ENCODE measurements at regions not wholly inside any gene's neighbourhood (a gene's known extent, or its start where the extent isn't known, plus 50 kb on each side); places are given as distances from the start of the nearest gene placed in this dataset.

DNA sequence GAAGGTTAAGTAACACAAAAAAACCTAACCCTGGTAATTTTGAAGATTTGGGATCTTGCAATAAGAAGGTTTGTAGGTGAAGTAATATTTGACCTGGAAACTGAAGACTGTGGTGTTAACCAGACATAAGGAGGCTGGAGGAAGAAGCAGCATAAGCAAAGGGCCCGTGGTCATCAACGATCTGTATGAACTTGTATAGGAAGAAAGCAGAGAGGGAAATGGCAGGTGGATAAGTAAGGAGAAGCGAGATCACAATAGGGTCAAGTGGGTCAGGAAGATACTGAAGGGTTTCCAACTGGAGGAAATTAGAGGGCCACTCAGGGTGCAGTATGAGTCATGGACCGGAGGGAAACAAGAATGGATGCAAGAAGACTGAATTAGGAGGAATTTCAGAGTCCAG, 103.8 kb upstream of the SORBS2 start:
- Histone ChIP-seq H2AFZ (ENCODE audit: low read depth) (no peak overlapping the region), H3K9me3 (no peaks in the 10 kb centered on the region), H3K27me3 (ENCODE audit: insufficient read depth) (no peaks in the 10 kb centered on the region), H3K4me1 (ENCODE audit: control insufficient read depth in 1 of 2, insufficient read depth in 2 of 2, low read depth in 1 of 2, low read length in 1 of 2) (peaks cover 0 to 15% of the 10 kb centered on the region in 2 experiments; a peak in 2 of 4 replicates), H3K27ac (ENCODE audit: low read depth in 2 of 2, low read length in 1 of 2) (no peak overlapping the region), H3K4me2 (no peak overlapping the region), H3K4me3 (ENCODE audit: low read depth in 2 of 2, low read length in 1 of 2) (no peak overlapping the region), H3K9ac (no peak overlapping the region), H3K9me2 (no peaks in the 10 kb centered on the region), H3F3A (replicated peaks; ENCODE audit: insufficient read depth) (no peaks in the 10 kb centered on the region), H3K79me2 (ENCODE audit: insufficient read depth) (no peaks in the 10 kb centered on the region), H4K20me1 (ENCODE audit: insufficient read depth) (no peaks in the 10 kb centered on the region), H3K36me3 (replicated peaks in 1 of 2; ENCODE audit: control insufficient read depth in 1 of 2, insufficient read depth in 2 of 2, low read length in 1 of 2) (no peaks in the 10 kb centered on the region)
- POLR2A ChIA-PET, result no interaction called here
- CTCF ChIA-PET, result no interaction called here
- no peak for DNase-seq
- TF ChIP-seq GATA2 (CRISPR knock-in tag; IDR thresholded peaks at IDR 0.05) (no peak), MXI1 (IDR thresholded peaks at IDR 0.05; ENCODE audit: low read depth, low read length) (no peak), RAD21 (IDR thresholded peaks at IDR 0.05; ENCODE audit: low read length) (no peak), FOSL2 (IDR thresholded peaks at IDR 0.05; ENCODE audit: borderline replicate concordance, low read depth) (no peak), RXRA (IDR thresholded peaks at IDR 0.05; ENCODE audit: borderline replicate concordance, low read depth) (no peak)
- TF ChIP-seq, protein P1, sequence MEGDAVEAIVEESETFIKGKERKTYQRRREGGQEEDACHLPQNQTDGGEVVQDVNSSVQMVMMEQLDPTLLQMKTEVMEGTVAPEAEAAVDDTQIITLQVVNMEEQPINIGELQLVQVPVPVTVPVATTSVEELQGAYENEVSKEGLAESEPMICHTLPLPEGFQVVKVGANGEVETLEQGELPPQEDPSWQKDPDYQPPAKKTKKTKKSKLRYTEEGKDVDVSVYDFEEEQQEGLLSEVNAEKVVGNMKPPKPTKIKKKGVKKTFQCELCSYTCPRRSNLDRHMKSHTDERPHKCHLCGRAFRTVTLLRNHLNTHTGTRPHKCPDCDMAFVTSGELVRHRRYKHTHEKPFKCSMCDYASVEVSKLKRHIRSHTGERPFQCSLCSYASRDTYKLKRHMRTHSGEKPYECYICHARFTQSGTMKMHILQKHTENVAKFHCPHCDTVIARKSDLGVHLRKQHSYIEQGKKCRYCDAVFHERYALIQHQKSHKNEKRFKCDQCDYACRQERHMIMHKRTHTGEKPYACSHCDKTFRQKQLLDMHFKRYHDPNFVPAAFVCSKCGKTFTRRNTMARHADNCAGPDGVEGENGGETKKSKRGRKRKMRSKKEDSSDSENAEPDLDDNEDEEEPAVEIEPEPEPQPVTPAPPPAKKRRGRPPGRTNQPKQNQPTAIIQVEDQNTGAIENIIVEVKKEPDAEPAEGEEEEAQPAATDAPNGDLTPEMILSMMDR (IDR thresholded peaks at IDR 0.05), result no peak
- WGBS (ENCODE audit: low lambda C conversion rate), result 68% methylated on average over 4 of the region's 4 CpGs

DNA sequence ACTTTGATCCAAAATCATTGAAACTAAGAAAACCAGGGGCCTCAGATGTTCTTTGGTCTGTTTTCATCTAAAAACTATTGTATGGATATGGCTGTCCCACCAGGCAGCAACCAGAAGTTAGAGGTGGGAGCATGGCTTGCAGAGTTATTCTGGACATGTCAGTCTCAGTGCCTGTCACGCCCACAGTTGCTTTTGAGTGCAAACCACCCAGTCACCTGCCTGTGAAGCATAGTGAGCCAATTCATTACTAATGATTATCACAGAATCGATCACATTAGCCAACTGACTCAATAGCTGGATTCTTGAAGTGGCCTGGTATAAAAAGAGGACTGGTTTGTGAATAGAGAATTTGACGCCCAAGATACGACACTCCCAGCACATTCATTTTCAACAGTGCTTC, 104.2 kb upstream of the SORBS2 start:
- Histone ChIP-seq H3K4me3 (ENCODE audit: low read depth in 2 of 2, low read length in 1 of 2) (no peak overlapping the region), H2AFZ (ENCODE audit: low read depth) (no peak overlapping the region), H3K27ac (ENCODE audit: low read depth in 2 of 2, low read length in 1 of 2) (no peak overlapping the region), H3K36me3 (replicated peaks in 1 of 2; ENCODE audit: control insufficient read depth in 1 of 2, insufficient read depth in 2 of 2, low read length in 1 of 2) (no peaks in the 10 kb centered on the region), H4K20me1 (ENCODE audit: insufficient read depth) (no peaks in the 10 kb centered on the region), H3K27me3 (ENCODE audit: insufficient read depth) (no peaks in the 10 kb centered on the region), H3K79me2 (ENCODE audit: insufficient read depth) (no peaks in the 10 kb centered on the region), H3K9me3 (no peaks in the 10 kb centered on the region), H3K9ac (no peak overlapping the region), H3K9me2 (no peaks in the 10 kb centered on the region), H3K4me2 (no peak overlapping the region), H3K4me1 (ENCODE audit: control insufficient read depth in 1 of 2, insufficient read depth in 2 of 2, low read depth in 1 of 2, low read length in 1 of 2) (peaks cover 0 to 13% of the 10 kb centered on the region in 2 experiments; a peak in 2 of 4 replicates), H3F3A (replicated peaks; ENCODE audit: insufficient read depth) (no peaks in the 10 kb centered on the region)
- ChIA-PET CTCF (no interaction called here), POLR2A (no interaction called here)
- WGBS (ENCODE audit: low lambda C conversion rate), result 80% methylated on average over 4 of the region's 4 CpGs
- TF ChIP-seq, protein P2, sequence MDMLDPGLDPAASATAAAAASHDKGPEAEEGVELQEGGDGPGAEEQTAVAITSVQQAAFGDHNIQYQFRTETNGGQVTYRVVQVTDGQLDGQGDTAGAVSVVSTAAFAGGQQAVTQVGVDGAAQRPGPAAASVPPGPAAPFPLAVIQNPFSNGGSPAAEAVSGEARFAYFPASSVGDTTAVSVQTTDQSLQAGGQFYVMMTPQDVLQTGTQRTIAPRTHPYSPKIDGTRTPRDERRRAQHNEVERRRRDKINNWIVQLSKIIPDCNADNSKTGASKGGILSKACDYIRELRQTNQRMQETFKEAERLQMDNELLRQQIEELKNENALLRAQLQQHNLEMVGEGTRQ (IDR thresholded peaks at IDR 0.05; ENCODE audit: borderline replicate concordance, low read depth, low read length), result no peak
- TF ChIP-seq MXI1 (IDR thresholded peaks at IDR 0.05; ENCODE audit: low read depth, low read length), result no peak
- TF ChIP-seq RXRA (IDR thresholded peaks at IDR 0.05; ENCODE audit: borderline replicate concordance, low read depth), result no peak
- no peak for TF ChIP-seq FOXM1 (IDR thresholded peaks at IDR 0.05; ENCODE audit: low read depth)
- no peak for TF ChIP-seq GATA2 (CRISPR knock-in tag; IDR thresholded peaks at IDR 0.05)
- TF ChIP-seq, protein P3, sequence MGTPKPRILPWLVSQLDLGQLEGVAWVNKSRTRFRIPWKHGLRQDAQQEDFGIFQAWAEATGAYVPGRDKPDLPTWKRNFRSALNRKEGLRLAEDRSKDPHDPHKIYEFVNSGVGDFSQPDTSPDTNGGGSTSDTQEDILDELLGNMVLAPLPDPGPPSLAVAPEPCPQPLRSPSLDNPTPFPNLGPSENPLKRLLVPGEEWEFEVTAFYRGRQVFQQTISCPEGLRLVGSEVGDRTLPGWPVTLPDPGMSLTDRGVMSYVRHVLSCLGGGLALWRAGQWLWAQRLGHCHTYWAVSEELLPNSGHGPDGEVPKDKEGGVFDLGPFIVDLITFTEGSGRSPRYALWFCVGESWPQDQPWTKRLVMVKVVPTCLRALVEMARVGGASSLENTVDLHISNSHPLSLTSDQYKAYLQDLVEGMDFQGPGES (IDR thresholded peaks at IDR 0.05; ENCODE audit: low read depth, low read length), result no peak
- DNase-seq, result no peak
